Cardiac fibroblast (primary cell): ENCODE measurements at regions not wholly inside any gene's neighbourhood (a gene's known extent, or its start where the extent isn't known, plus 50 kb on each side); places are given as distances from the start of the nearest gene placed in this dataset.

Experiments
- DNase-seq, 2 donors: peaks; one replicate each; pipeline versions ENCODE4 v3.0.0 to v3.0.0-alpha.2; 2010; ENCODE audit warnings: low read depth in 2 of 2
- H3K4me3 ChIP-seq, 2 donors: replicated peaks in 1 of 2; 1 replicate in 1 of 2; 2 replicates in 1 of 2; pipeline ENCODE4 v1.5.1; 2011; ENCODE audit warnings: low read depth in 2 of 2, low read length in 2 of 2, mild to moderate bottlenecking in 2 of 2, moderate library complexity in 1 of 2
- CTCF ChIP-seq: IDR thresholded peaks from one replicate; pipeline ENCODE4 v1.5.1; 2011; ENCODE audit warnings: low read depth, mild to moderate bottlenecking, low read length, inconsistent platforms

- H3K4me3 ChIP-seq, result no peak overlapping the region
- TF ChIP-seq CTCF, result no peak
- no peak for DNase-seq
Measured at GRCh38 chrX:71000139-71000538, 68.0 kb downstream of the SNX12 start.

GRCh38 chrX:70998411-70999027 is 67.6 kb upstream of the SLC7A3 start:
- H3K4me3 ChIP-seq, result no peak overlapping the region
- TF ChIP-seq CTCF, result peak; percentile 28
- DNase-seq, result peak; percentile 56 to 73

GRCh38 chrX:70995338-70995737 is 64.4 kb upstream of the SLC7A3 start:
- no peak overlapping the region for H3K4me3 ChIP-seq
- DNase-seq, result no peak
- TF ChIP-seq CTCF, result no peak

GRCh38 chrX:70988425-70988824 is 57.5 kb upstream of the SLC7A3 start:
- no peak for TF ChIP-seq CTCF
- DNase-seq, result no peak
- H3K4me3 ChIP-seq, result no peak overlapping the region
